Stimulated activated CD4-positive, alpha-beta T cell treated with anti-CD3 and anti-CD28 coated beads, Interleukin-4, amount 100 ng/mL, for 24 hours (primary cell): ENCODE measurements at regions not wholly inside any gene's neighbourhood (a gene's known extent, or its start where the extent isn't known, plus 50 kb on each side); places are given as distances from the start of the nearest gene placed in this dataset.

ENCODE experiments used
- DNase-seq: peaks from one replicate; pipeline ENCODE4 v3.0.0-alpha.2; 2020

- DNase-seq, result no peak
Observed at GRCh38 chr15:38696790-38697495, 132.3 kb upstream of the RASGRP1 start.

GRCh38 chr15:38698254-38698653, 133.6 kb upstream of the RASGRP1 start:
- DNase-seq, result peak; percentile 19

GRCh38 chr15:38699633-38700230, 135.1 kb upstream of the RASGRP1 start:
- peak; percentile 74 for DNase-seq

- no peak for DNase-seq
Observed at GRCh38 chr15:38701149-38701548, 136.5 kb upstream of the RASGRP1 start.

GRCh38 chr15:38702178-38702912, 137.7 kb upstream of the RASGRP1 start:
- no peak for DNase-seq

- no peak for DNase-seq
Observed at GRCh38 chr15:38705436-38706219, 141.0 kb upstream of the RASGRP1 start.

- no peak for DNase-seq
Observed at GRCh38 chr15:38706956-38707355, 142.3 kb upstream of the RASGRP1 start.

GRCh38 chr15:38707802-38708671, 143.4 kb upstream of the RASGRP1 start:
- DNase-seq, result peak; percentile 49

GRCh38 chr15:38708672-38709180, 144.1 kb upstream of the RASGRP1 start:
- no peak for DNase-seq

- DNase-seq, result no peak
Observed at GRCh38 chr15:38709196-38709595, 144.6 kb upstream of the RASGRP1 start.

GRCh38 chr15:38714309-38715072, 149.9 kb upstream of the RASGRP1 start:
- no peak for DNase-seq

- no peak for DNase-seq
Observed at GRCh38 chr15:38720893-38721567, 156.4 kb upstream of the RASGRP1 start.

- no peak for DNase-seq
Observed at GRCh38 chr15:38721568-38721945, 156.9 kb upstream of the RASGRP1 start.

- DNase-seq, result no peak
Observed at GRCh38 chr15:38722236-38722635, 157.6 kb upstream of the RASGRP1 start.

- DNase-seq, result no peak
Observed at GRCh38 chr15:38724827-38725226, 160.2 kb upstream of the RASGRP1 start.

- DNase-seq, result no peak
Observed at GRCh38 chr15:38726187-38726586, 161.6 kb upstream of the RASGRP1 start.

- no peak for DNase-seq
Observed at GRCh38 chr15:38733331-38733730, 168.7 kb upstream of the RASGRP1 start.

- no peak for DNase-seq
Observed at GRCh38 chr15:38740206-38740605, 175.6 kb upstream of the RASGRP1 start.

- DNase-seq, result no peak
Observed at GRCh38 chr15:38743147-38743546, 178.5 kb upstream of the RASGRP1 start.

- DNase-seq, result no peak
Observed at GRCh38 chr15:38745126-38745525, 180.5 kb upstream of the RASGRP1 start.

- DNase-seq, result no peak
Observed at GRCh38 chr15:38745626-38746025, 181.0 kb upstream of the RASGRP1 start.
